B cell (primary cell): ENCODE measurements at regions not wholly inside any gene's neighbourhood (a gene's known extent, or its start where the extent isn't known, plus 50 kb on each side); places are given as distances from the start of the nearest gene placed in this dataset.

Experiments
- CTCF ChIP-seq: fragments of 200-600 bp; IDR thresholded peaks from one replicate; pipeline ENCODE4 v1.8.0; 2022; ENCODE audit warnings: antibody characterized with exemption, mild to moderate bottlenecking
- EZH2 ChIP-seq: IDR thresholded peaks from 2 replicates; pipeline ENCODE4 v1.6.1; 2012; ENCODE audit warnings: borderline replicate concordance, low read depth, mild to moderate bottlenecking, moderate library complexity, low read length; ENCODE audit not compliant: insufficient read depth, poor library complexity, severe bottlenecking

GRCh38 chr3:25113891-25114290 lies 314.2 kb upstream of the RARB start:
- TF ChIP-seq CTCF: no peak
- TF ChIP-seq EZH2: no peak
